Stomach (tissue), 8 donors: ENCODE measurements at regions not wholly inside any gene's neighbourhood (a gene's known extent, or its start where the extent isn't known, plus 50 kb on each side); places are given as distances from the start of the nearest gene placed in this dataset.
"Not testable (repeated sequence)": the region's sequence is repeated elsewhere in the genome, so short reads cannot be mapped to it uniquely, and the experiment has no call there.

Source experiments
- DNase-seq, 2 donors: peaks; one replicate each; pipeline versions ENCODE4 v3.0.0 to v3.0.0-alpha.2; 2013 to 2019
- H3K27ac ChIP-seq, 5 donors: fragments of 200-600 bp in 4 of 5; sonication (generic) in 4 of 5; one replicate each; pipeline ENCODE4 v1.5.1; 2013 to 2019; ENCODE audit warnings: mild to moderate bottlenecking in 1 of 5, moderate library complexity in 1 of 5
- H3K27me3 ChIP-seq, 3 donors: fragments of 200-600 bp; sonication (generic); one replicate each; pipeline ENCODE4 v1.5.1; 2017 to 2019; ENCODE audit warnings: mixed run types in 1 of 3
- H3K36me3 ChIP-seq, 4 donors: fragments of 200-600 bp; sonication (generic); 1 replicate in 3 of 4; 2 replicates in 1 of 4; pipeline ENCODE4 v1.5.1; 2016 to 2019
- H3K4me1 ChIP-seq, 4 donors: fragments of 200-600 bp; sonication (generic); one replicate each; pipeline ENCODE4 v1.5.1; 2016 to 2019
- H3K4me3 ChIP-seq, 4 donors: fragments of 200-600 bp; sonication (generic) in 3 of 4; one replicate each; pipeline ENCODE4 v1.5.1; 2016 to 2019; ENCODE audit warnings: mild to moderate bottlenecking in 1 of 4
- H3K9me3 ChIP-seq, 4 donors: fragments of 200-600 bp; sonication (generic); one replicate each; pipeline ENCODE4 v1.5.1; 2016 to 2019
- CTCF ChIP-seq, 7 experiments: fragments of 450-650 bp in 4 of 7; fragments of 200-600 bp in 3 of 7; sonication (generic) in 3 of 7; IDR thresholded peaks; one replicate each; pipeline ENCODE4 v1.5.1; 2016 to 2019; ENCODE audit warnings: antibody characterized with exemption in 7 of 7, control low read depth in 2 of 7, mild to moderate bottlenecking in 1 of 7
- EP300 ChIP-seq: sonication (generic); formaldehyde crosslinking; IDR thresholded peaks from one replicate; pipeline ENCODE4 v1.6.1; 2017; ENCODE audit warnings: antibody characterized with exemption
- POLR2A ChIP-seq, 4 donors: fragments of 450-650 bp; IDR thresholded peaks; one replicate each; pipeline ENCODE4 v1.6.1; 2016; ENCODE audit warnings: antibody characterized with exemption in 4 of 4, control low read depth in 2 of 4, mild to moderate bottlenecking in 1 of 4, moderate library complexity in 1 of 4
- POLR2AphosphoS5 ChIP-seq, 3 donors: sonication (generic); formaldehyde crosslinking; IDR thresholded peaks; one replicate each; pipeline ENCODE4 v1.6.1; 2016; ENCODE audit warnings: antibody characterized with exemption in 3 of 3
- WGBS, 5 donors: extraction: QIAGEN DNeasy Blood & Tissue Kit in 3 of 5; methylation state at CpG; one replicate each; pipeline versions ENCODE4 v1.1.5 to v1.1.7; 2013 to 2018; 5-methylcytosine and 5-hydroxymethylcytosine counted together
- intact Hi-C: fragments of 100-400 bp; cut with DNase I; formaldehyde crosslinking; loops from one replicate; pipeline ENCODE4 v1.15.1; 2023; ENCODE audit warnings: low total_unique reads
- donor health status: healthy with polysubstance abuse.
- donor health status: Bipolar disorder and iron deficiency.
- donor health status: healthy.

GRCh38 chr3:84307339-84307738, 651.5 kb upstream of the CADM2 start:
- no peaks in the 10 kb centered on the region for H3K27me3 ChIP-seq
- no peak overlapping the region for H3K4me3 ChIP-seq
- no peak for DNase-seq
- no peak overlapping the region for H3K27ac ChIP-seq
- 78 to 90% (median 89%) methylated on average over 1 of the region's 1 CpG for WGBS, 5 donors
- H3K9me3 ChIP-seq = peaks cover 0 to 3% (median 0%) of the 10 kb centered on the region in 4 donors
- no peaks in the 10 kb centered on the region for H3K4me1 ChIP-seq
- TF ChIP-seq POLR2A (IDR thresholded peaks at IDR 0.05) (no peak), CTCF (IDR thresholded peaks at IDR 0.05) (no peak), EP300 (no peak), POLR2AphosphoS5 (IDR thresholded peaks at IDR 0.05) (no peak)
- H3K36me3 ChIP-seq = no peaks in the 10 kb centered on the region
- intact Hi-C loops = no loop called here

GRCh38 chr3:84308379-84308778, 650.4 kb upstream of the CADM2 start:
- Histone ChIP-seq H3K9me3 (peaks cover 0 to 3% (median 0%) of the 10 kb centered on the region in 4 donors), H3K4me3 (no peak overlapping the region), H3K4me1 (no peaks in the 10 kb centered on the region), H3K27me3 (no peaks in the 10 kb centered on the region), H3K36me3 (no peaks in the 10 kb centered on the region), H3K27ac (no peak overlapping the region)
- intact Hi-C loops = no loop called here
- TF ChIP-seq CTCF (IDR thresholded peaks at IDR 0.05) (no peak), POLR2A (IDR thresholded peaks at IDR 0.05) (no peak), EP300 (no peak), POLR2AphosphoS5 (IDR thresholded peaks at IDR 0.05) (no peak)
- 38 to 62% (median 47%) methylated on average over 3 of the region's 3 CpGs for WGBS, 5 donors
- DNase-seq = no peak

- WGBS, 5 donors = 41 to 53% (median 43%) methylated on average over 2 of the region's 2 CpGs
- no peaks in the 10 kb centered on the region for H3K36me3 ChIP-seq
- DNase-seq = no peak
- no peaks in the 10 kb centered on the region for H3K27me3 ChIP-seq
- H3K4me3 ChIP-seq = no peak overlapping the region
- TF ChIP-seq POLR2AphosphoS5 (IDR thresholded peaks at IDR 0.05) (no peak), CTCF (IDR thresholded peaks at IDR 0.05) (no peak), POLR2A (IDR thresholded peaks at IDR 0.05) (no peak), EP300 (no peak)
- H3K4me1 ChIP-seq = no peaks in the 10 kb centered on the region
- no peaks in the 10 kb centered on the region for H3K9me3 ChIP-seq
- intact Hi-C loops = no loop called here
- no peak overlapping the region for H3K27ac ChIP-seq
Measured at GRCh38 chr3:84318273-84318809, 640.4 kb upstream of the CADM2 start.

GRCh38 chr3:84365563-84366278, 593.1 kb upstream of the CADM2 start:
- H3K36me3 ChIP-seq, H3K27ac ChIP-seq, intact Hi-C loops, H3K4me3 ChIP-seq, H3K27me3 ChIP-seq, H3K4me1 ChIP-seq, DNase-seq: not testable (repeated sequence)
- peaks cover 0 to 29% (median 0%) of the 10 kb centered on the region in 4 donors for H3K9me3 ChIP-seq
- 56 to 85% (median 68%) methylated on average over 6 to 9 of the region's 9 CpGs for WGBS, 5 donors
